Mucosa of stomach (tissue), 1 donor: ENCODE measurements at regions not wholly inside any gene's neighbourhood (a gene's known extent, or its start where the extent isn't known, plus 50 kb on each side); places are given as distances from the start of the nearest gene placed in this dataset.

ENCODE experiments used
- H3K27me3 ChIP-seq: one replicate; pipeline ENCODE4 v1.7.0; 2013; ENCODE audit warnings: mild to moderate bottlenecking, low read length; ENCODE audit not compliant: control insufficient read depth, insufficient read depth
- H3K36me3 ChIP-seq: one replicate; pipeline ENCODE4 v1.7.0; 2013; ENCODE audit warnings: low read length; ENCODE audit not compliant: control insufficient read depth, insufficient read depth
- H3K4me1 ChIP-seq: one replicate; pipeline ENCODE4 v1.7.0; 2013; ENCODE audit warnings: mild to moderate bottlenecking, low read length; ENCODE audit not compliant: control insufficient read depth, insufficient read depth
- H3K4me3 ChIP-seq: one replicate; pipeline ENCODE4 v1.7.0; 2013; ENCODE audit warnings: low read length
- H3K9ac ChIP-seq: one replicate; pipeline ENCODE4 v1.7.0; 2013; ENCODE audit warnings: mild to moderate bottlenecking, low read length, moderate library complexity
- H3K9me3 ChIP-seq: one replicate; pipeline ENCODE4 v1.7.0; 2013; ENCODE audit warnings: mild to moderate bottlenecking, low read length, moderate library complexity; ENCODE audit not compliant: control insufficient read depth
- donor health status: Pancreatic carcinoma.

DNA sequence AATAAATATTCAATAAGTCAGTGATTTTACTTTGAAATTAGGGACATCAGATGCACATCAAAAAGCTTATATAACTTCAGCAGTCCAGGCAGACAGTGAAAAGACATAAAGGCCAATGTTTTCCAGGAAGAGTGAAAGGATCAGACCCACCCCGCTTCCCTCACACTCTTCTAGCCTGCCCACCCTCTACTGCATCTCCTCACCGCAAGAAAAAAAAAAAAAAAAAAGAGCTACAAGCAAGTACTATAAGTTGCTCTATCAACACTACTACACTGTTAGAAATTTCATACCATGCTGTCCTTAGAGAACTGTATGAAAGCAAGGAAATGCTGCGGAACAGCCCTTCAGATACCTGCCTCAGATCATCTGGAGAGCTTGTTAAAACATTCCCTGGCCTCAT lies 240.8 kb downstream of the ZEB2 start:
- no peaks in the 10 kb centered on the region for H3K4me1 ChIP-seq
- H3K27me3 ChIP-seq, result no peaks in the 10 kb centered on the region
- no peak overlapping the region for H3K4me3 ChIP-seq
- no peak overlapping the region for H3K9ac ChIP-seq
- no peaks in the 10 kb centered on the region for H3K36me3 ChIP-seq
- no peaks in the 10 kb centered on the region for H3K9me3 ChIP-seq

DNA sequence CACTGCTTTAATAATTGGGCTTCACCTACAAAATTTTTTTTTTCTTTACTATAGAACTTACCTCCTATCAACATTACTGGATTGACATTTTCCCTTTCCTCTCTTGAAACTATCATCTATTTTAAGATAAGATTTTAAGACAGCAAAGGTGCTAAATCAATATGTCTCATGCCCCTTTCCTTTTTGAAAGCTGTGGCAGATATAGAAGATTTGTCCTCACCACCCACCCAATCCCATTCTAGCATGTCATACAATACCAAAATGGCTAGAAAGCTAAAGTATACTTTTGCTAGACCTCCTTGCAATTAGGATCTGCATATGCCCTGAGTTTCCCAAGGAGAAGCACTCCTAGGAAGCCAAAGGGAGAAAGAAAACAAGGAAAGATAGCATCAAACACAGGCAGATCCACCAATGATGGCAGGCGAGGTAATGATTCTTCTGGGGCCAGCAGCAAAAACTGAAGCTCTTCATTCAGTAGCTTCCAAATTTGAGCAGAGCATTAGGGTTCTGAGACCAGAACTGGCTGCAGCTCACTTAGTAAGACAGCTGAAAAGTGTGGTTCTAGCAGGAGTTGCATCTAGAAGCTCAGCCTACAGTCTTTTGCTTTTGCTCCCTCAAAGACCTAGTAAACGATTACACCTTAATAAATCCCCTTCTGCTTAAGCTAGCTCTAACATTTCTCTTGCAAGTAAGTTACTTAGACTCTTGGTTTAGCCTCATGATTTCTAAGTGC lies 242.1 kb downstream of the ZEB2 start:
- Histone ChIP-seq H3K4me3 (no peak overlapping the region), H3K27me3 (no peaks in the 10 kb centered on the region), H3K9ac (no peak overlapping the region)

GRCh38 chr2:144275340-144275739 lies 244.6 kb downstream of the ZEB2 start:
- H3K9ac ChIP-seq, result no peak overlapping the region
- H3K9me3 ChIP-seq, result no peaks in the 10 kb centered on the region
- H3K36me3 ChIP-seq, result no peaks in the 10 kb centered on the region
- no peak overlapping the region for H3K4me3 ChIP-seq
- H3K27me3 ChIP-seq, result no peaks in the 10 kb centered on the region
- no peaks in the 10 kb centered on the region for H3K4me1 ChIP-seq

More for the DNA sequence above, 242.1 kb downstream of the ZEB2 start:
- no peaks in the 10 kb centered on the region for H3K9me3 ChIP-seq
- H3K4me1 ChIP-seq, result no peaks in the 10 kb centered on the region
- H3K36me3 ChIP-seq, result no peaks in the 10 kb centered on the region

DNA sequence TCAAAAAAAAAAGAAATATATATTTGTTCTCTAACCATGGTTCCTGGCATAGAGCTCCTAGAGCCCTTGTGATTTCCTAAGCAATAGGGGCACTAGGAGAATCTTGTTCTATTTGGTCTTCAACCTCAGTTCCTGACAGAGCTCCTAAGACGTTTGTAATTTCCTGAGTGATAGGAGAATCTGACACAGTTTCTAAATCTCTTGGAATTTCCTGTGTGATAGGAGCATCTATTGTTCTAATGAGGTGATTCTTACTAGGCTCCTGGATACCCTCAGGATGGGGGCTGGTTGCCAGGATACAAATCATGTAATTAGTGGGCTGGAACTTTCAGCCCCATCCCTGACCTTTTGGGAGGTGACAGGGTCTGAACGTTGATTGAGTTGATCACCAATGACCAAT lies 245.8 kb downstream of the ZEB2 start:
- no peaks in the 10 kb centered on the region for H3K4me1 ChIP-seq
- H3K27me3 ChIP-seq, result no peaks in the 10 kb centered on the region
- H3K9me3 ChIP-seq, result no peaks in the 10 kb centered on the region
- no peak overlapping the region for H3K9ac ChIP-seq
- H3K36me3 ChIP-seq, result no peaks in the 10 kb centered on the region
- no peak overlapping the region for H3K4me3 ChIP-seq

DNA sequence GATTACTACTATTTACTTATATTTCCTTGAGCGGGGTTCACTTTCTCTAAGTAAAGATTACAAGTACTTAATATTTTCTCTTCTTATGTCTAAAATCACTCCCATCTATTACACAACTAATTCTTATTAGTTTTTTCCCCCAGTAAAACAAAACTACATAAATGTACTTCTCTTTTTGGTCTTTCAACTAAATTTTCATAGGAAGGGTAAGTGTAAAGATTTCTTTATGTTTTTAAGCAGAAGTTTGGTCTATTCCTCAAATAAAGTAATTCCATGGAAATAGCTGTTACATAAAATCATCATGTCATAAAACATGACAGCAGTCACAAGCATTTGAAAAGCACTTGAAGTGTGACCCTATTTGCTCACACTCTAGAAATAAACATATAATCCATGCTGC lies 249.0 kb downstream of the ZEB2 start:
- H3K9me3 ChIP-seq, result no peaks in the 10 kb centered on the region
- H3K4me1 ChIP-seq, result no peaks in the 10 kb centered on the region
- no peak overlapping the region for H3K4me3 ChIP-seq

GRCh38 chr2:144268036-144268678 lies 251.8 kb downstream of the ZEB2 start:
- no peak overlapping the region for H3K9ac ChIP-seq
- H3K4me3 ChIP-seq, result no peak overlapping the region
- H3K27me3 ChIP-seq, result no peaks in the 10 kb centered on the region
- H3K36me3 ChIP-seq, result no peaks in the 10 kb centered on the region
- no peaks in the 10 kb centered on the region for H3K9me3 ChIP-seq
- no peaks in the 10 kb centered on the region for H3K4me1 ChIP-seq

More for the DNA sequence above, 249.0 kb downstream of the ZEB2 start:
- Histone ChIP-seq H3K27me3 (no peaks in the 10 kb centered on the region), H3K9ac (no peak overlapping the region), H3K36me3 (no peaks in the 10 kb centered on the region)

DNA sequence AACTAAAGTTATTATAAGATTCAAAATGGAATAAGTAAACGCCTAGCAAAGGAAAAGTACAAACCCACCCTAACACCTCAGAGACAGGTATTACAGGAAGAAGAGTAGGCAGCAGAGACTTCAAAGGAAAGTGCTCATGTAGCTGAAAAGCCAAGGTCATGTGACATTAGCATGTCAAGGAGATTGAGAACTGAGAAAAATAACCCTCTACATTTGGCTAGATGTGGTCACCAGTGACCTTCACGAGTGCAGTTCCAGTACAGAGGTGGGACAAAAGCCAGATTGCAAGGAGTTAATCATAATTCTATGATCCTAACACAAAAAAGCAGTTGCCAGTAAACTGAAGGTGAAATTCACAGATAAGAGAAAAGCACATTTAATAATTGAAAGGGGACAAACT lies 252.7 kb downstream of the ZEB2 start:
- no peaks in the 10 kb centered on the region for H3K9me3 ChIP-seq
- H3K9ac ChIP-seq, result no peak overlapping the region
- no peaks in the 10 kb centered on the region for H3K27me3 ChIP-seq
- no peaks in the 10 kb centered on the region for H3K4me1 ChIP-seq
- no peak overlapping the region for H3K4me3 ChIP-seq
- no peaks in the 10 kb centered on the region for H3K36me3 ChIP-seq

GRCh38 chr2:144265654-144266053 lies 254.3 kb downstream of the ZEB2 start:
- Histone ChIP-seq H3K4me3 (no peak overlapping the region), H3K4me1 (no peaks in the 10 kb centered on the region), H3K9me3 (no peaks in the 10 kb centered on the region), H3K36me3 (no peaks in the 10 kb centered on the region), H3K9ac (no peak overlapping the region), H3K27me3 (no peaks in the 10 kb centered on the region)

- no peaks in the 10 kb centered on the region for H3K36me3 ChIP-seq
- no peaks in the 10 kb centered on the region for H3K4me1 ChIP-seq
- H3K27me3 ChIP-seq, result no peaks in the 10 kb centered on the region
- H3K9me3 ChIP-seq, result no peaks in the 10 kb centered on the region
- H3K4me3 ChIP-seq, result no peak overlapping the region
- no peak overlapping the region for H3K9ac ChIP-seq
These were observed 258.0 kb downstream of the ZEB2 start for GRCh38 chr2:144261966-144262365.

DNA sequence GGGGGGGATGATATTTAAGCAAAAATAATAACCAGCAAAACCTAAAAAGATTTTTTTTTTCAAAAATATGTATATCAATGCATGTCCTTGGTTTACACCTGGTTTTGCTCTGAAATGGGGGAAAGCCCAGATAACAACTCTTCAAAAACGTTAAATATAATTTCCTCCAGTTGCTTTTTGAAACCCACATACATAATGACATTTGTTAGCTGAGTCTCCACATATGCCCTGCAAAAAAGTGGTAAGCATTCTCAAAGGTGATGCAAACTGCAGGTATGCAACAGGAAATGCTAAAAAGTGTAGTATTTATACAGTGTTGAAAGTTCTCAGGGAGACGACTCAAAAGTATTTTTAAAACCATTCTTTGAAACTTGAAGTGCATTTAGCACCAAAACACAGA lies 258.6 kb downstream of the ZEB2 start:
- Histone ChIP-seq H3K9ac (no peak overlapping the region), H3K27me3 (no peaks in the 10 kb centered on the region), H3K4me1 (no peaks in the 10 kb centered on the region), H3K9me3 (no peaks in the 10 kb centered on the region), H3K36me3 (no peaks in the 10 kb centered on the region), H3K4me3 (no peak overlapping the region)

- H3K4me3 ChIP-seq, result no peak overlapping the region
- H3K4me1 ChIP-seq, result no peaks in the 10 kb centered on the region
- no peaks in the 10 kb centered on the region for H3K27me3 ChIP-seq
- no peaks in the 10 kb centered on the region for H3K9me3 ChIP-seq
- no peak overlapping the region for H3K9ac ChIP-seq
- no peaks in the 10 kb centered on the region for H3K36me3 ChIP-seq
These were observed 260.6 kb downstream of the ZEB2 start for GRCh38 chr2:144259332-144259731.

DNA sequence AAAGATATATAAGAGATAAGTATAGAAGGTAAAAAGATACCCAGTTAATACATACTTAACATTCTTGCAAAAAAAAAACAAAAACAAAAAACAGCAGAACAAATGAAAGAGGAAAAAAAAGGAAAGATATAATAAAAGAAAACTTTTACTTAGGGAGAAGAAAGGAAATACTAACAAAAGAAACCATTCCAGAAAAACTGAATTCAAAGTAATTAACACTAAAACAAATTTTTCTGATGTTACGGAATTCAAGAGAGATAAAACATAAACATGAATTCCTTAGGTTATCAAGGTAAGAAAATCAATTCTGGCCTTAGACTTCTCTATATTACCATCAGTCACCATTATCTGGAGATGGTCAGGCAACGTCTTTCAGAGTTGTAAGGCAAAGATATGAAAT lies 261.8 kb downstream of the ZEB2 start:
- no peaks in the 10 kb centered on the region for H3K36me3 ChIP-seq
- H3K4me1 ChIP-seq, result no peaks in the 10 kb centered on the region
- no peaks in the 10 kb centered on the region for H3K27me3 ChIP-seq
- H3K9ac ChIP-seq, result no peak overlapping the region
- H3K4me3 ChIP-seq, result no peak overlapping the region
- H3K9me3 ChIP-seq, result no peaks in the 10 kb centered on the region
